Loucy (cell line): ENCODE measurements at regions not wholly inside any gene's neighbourhood (a gene's known extent, or its start where the extent isn't known, plus 50 kb on each side); places are given as distances from the start of the nearest gene placed in this dataset.

Experiments used
- CTCF ChIP-seq: fragments of 200-600 bp; sonication (generic); conservative IDR thresholded peaks from 2 replicates; pipeline ENCODE4 v1.5.1; 2014; ENCODE audit warnings: mild to moderate bottlenecking, antibody characterized with exemption, low read length
- EZH2phosphoT487 ChIP-seq: fragments of 200-600 bp; IDR thresholded peaks from 2 replicates; pipeline ENCODE4 v1.6.1; 2018; ENCODE audit warnings: antibody characterized with exemption, mild to moderate bottlenecking, moderate library complexity, borderline replicate concordance

- no peak for TF ChIP-seq CTCF
- no peak for TF ChIP-seq EZH2phosphoT487
Observed at GRCh38 chr11:19392847-19393518, 152.2 kb upstream of the E2F8 start.
